ENCODE measurements at regions not wholly inside any gene's neighbourhood (a gene's known extent, or its start where the extent isn't known, plus 50 kb on each side); places are given as distances from the start of the nearest gene placed in this dataset.

DNA sequence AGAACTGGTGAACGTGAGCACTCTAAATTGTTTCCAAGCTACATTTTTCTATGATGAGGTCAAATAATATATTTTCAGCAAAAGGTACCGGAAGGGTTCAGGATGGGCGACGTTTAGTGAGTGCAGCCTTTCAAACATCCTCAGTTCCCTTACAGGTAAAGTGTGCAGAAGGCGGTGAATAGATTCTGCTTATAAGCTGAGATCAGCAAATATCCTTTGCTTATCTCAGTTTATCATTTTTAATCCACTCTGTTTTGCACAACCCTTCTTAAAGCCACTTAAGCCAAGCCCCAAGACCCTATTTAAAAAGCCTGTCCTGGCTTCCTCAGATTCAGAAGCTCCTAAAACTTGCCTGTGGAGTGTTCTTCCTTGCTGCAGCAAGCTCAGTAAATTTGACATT, 103.1 kb upstream of the DGKB start:
- TF ChIP-seq CTCF (IDR thresholded peaks at IDR 0.05): no peak
- no peak for TF ChIP-seq POLR2A (IDR thresholded peaks at IDR 0.05)
